Activated B cell treated with CpG ODN at 0.5 μM for 24 hours (primary cell): ENCODE measurements at regions not wholly inside any gene's neighbourhood (a gene's known extent, or its start where the extent isn't known, plus 50 kb on each side); places are given as distances from the start of the nearest gene placed in this dataset.

Source experiments
- ATAC-seq: fragments of 200-7000 bp; cut with Tn5 transposase; one replicate; pipeline ENCODE4 v1.10.0; 2021; ENCODE audit warnings: low read depth, mild to moderate bottlenecking, moderate library complexity
- CTCF ChIA-PET: fragments of 350-600 bp; sonication (Branson Sonifier 250); formaldehyde crosslinking; loops from one replicate; lab custom pipeline; 2021; ENCODE audit warnings: antibody characterized with exemption; lab: Charles Lee
- POLR2A ChIA-PET: fragments of 350-600 bp; sonication (Branson Sonifier 250); formaldehyde crosslinking; loops from one replicate; lab custom pipeline; 2021; ENCODE audit warnings: antibody characterized with exemption; lab: Charles Lee
- DNase-seq: peaks from one replicate; pipeline ENCODE4 v3.0.0; 2022
- H3K27ac Mint-ChIP-seq: one replicate; pipeline ENCODE4 v1.8.0; 2020; ENCODE audit warnings: mixed read lengths
- H3K27me3 Mint-ChIP-seq: one replicate; pipeline ENCODE4 v1.8.0; 2021; ENCODE audit warnings: mixed read lengths
- H3K36me3 Mint-ChIP-seq: one replicate; pipeline ENCODE4 v1.8.0; 2021; ENCODE audit warnings: low read depth, mixed read lengths
- H3K4me1 Mint-ChIP-seq: one replicate; pipeline ENCODE4 v1.8.0; 2021; ENCODE audit warnings: mixed read lengths
- H3K4me3 Mint-ChIP-seq: one replicate; pipeline ENCODE4 v1.8.0; 2020; ENCODE audit warnings: mild to moderate bottlenecking, mixed read lengths
- H3K9me3 Mint-ChIP-seq: one replicate; pipeline ENCODE4 v1.8.0; 2020; ENCODE audit warnings: mixed read lengths
- CTCF ChIP-seq: fragments of 200-600 bp; IDR thresholded peaks from one replicate; pipeline ENCODE4 v1.8.0; 2022; ENCODE audit warnings: antibody characterized with exemption, mild to moderate bottlenecking
- intact Hi-C: fragments of 100-400 bp; cut with micrococcal nuclease; formaldehyde crosslinking; loops from one replicate; pipeline ENCODE4 v1.15.1; 2024

GRCh38 chr14:71668186-71668912 lies 263.9 kb upstream of the RGS6 start:
- ChIA-PET CTCF (interaction anchor here (1.5 kb wide), 1 partner anchor 84 kb away, joined by 3 read pairs; no protein-coding TSS in a partner anchor), POLR2A (no interaction called here)
- ATAC-seq = no peak
- intact Hi-C loops = no loop called here
- H3K27me3 Mint-ChIP-seq = no peaks in the 10 kb centered on the region
- H3K4me1 Mint-ChIP-seq = peaks cover 7% of the 10 kb centered on the region
- DNase-seq = no peak
- H3K9me3 Mint-ChIP-seq = no peaks in the 10 kb centered on the region
- H3K27ac Mint-ChIP-seq = no peak overlapping the region
- TF ChIP-seq CTCF = no peak
- H3K36me3 Mint-ChIP-seq = peaks cover 70% of the 10 kb centered on the region
- no peak overlapping the region for H3K4me3 Mint-ChIP-seq

DNA sequence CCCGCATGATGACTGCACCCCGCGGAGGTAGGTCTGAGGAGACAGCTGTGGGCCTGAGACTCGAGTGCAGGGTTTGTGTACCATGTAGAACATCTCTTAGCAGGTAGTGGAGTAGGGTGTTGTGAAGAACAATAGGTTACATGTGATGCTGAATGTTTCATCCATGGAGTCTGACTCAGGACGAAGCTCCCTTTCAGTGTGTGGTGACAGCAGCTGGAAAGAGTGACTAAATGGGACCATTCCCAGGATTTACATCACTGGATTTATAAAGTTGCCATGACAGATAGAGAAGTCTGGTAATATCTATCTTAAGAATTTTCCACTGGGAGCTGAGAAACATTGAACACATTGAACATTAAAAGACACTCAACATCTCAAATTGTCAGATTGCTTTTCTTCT lies 259.6 kb upstream of the RGS6 start:
- Mint-ChIP-seq H3K36me3 (peaks cover 71% of the 10 kb centered on the region), H3K4me1 (peaks cover 7% of the 10 kb centered on the region), H3K27me3 (no peaks in the 10 kb centered on the region), H3K27ac (no peak overlapping the region), H3K9me3 (peaks cover 2% of the 10 kb centered on the region), H3K4me3 (no peak overlapping the region)
- intact Hi-C loops = no loop called here
- DNase-seq = no peak
- CTCF ChIA-PET = no interaction called here
- POLR2A ChIA-PET = no interaction called here
- TF ChIP-seq CTCF = no peak
- ATAC-seq = no peak

DNA sequence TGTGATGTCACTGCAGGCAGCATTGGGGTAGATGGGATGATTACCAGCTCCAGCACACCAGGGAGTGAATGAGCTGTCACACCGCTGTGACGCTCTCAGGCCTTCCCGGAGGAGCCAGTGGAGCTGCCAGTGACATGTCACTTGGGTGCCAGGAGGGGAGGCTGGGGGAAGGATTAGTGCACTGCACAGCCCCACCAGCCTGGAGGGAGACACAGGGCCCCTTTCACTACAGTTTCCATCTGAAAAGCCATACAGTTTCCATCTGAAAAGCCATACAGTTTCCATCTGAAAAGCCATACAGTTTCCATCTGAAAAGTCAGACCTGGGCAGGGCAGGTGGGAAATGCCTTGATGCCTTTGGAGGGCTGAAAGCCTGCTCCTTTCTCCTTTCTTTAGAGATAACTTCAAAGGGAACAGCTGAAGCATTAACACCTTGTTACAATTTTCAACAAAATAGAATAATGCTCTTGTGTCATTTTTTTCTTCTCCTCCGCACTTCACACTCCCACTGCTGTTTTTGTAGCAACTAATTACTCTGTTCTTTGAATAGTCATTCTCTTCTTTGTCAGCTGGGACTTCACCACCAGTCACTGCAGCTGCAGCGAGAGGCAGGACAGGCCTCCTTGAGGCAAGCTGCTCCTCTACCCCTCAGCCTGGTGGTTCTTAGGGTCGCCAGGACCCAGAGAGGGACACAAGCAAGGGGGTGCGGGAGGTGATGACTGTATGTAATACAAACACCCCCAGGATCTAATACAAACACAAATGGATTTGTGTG lies 256.9 kb upstream of the RGS6 start:
- DNase-seq = no peak
- intact Hi-C loops = no loop called here
- ChIA-PET POLR2A (interaction anchor here (0.8 kb wide), 1 partner anchor 354 kb away, joined by 3 read pairs; no protein-coding TSS in a partner anchor), CTCF (no interaction called here)
- H3K27me3 Mint-ChIP-seq = no peaks in the 10 kb centered on the region
- H3K27ac Mint-ChIP-seq = no peak overlapping the region
- no peak overlapping the region for H3K4me3 Mint-ChIP-seq
- ATAC-seq = no peak
- peaks cover 5% of the 10 kb centered on the region for H3K9me3 Mint-ChIP-seq
- peaks cover 7% of the 10 kb centered on the region for H3K4me1 Mint-ChIP-seq
- peaks cover 83% of the 10 kb centered on the region for H3K36me3 Mint-ChIP-seq
- TF ChIP-seq CTCF = no peak

DNA sequence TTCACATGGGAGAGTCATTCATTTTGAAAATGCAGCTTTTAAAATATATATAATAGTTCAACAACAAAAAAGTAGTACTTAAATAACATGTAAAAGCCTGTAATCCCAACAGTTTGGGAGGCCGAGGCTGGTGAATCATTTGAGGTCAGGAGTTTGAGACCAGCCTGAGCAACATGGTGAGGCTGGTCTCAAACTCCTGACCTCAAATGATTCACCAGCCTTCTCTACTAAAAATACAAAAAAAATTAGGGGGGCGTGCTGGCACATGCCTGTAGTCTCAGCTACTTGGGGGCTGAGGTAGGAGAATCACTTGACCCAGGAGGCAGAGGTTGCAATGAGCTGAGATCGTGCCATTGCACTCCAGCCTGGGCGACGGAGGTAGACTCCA lies 256.3 kb upstream of the RGS6 start:
- ATAC-seq (no peak), DNase-seq (no peak)
- H3K27me3 Mint-ChIP-seq = no peaks in the 10 kb centered on the region
- peaks cover 5% of the 10 kb centered on the region for H3K9me3 Mint-ChIP-seq
- peaks cover 7% of the 10 kb centered on the region for H3K4me1 Mint-ChIP-seq
- ChIA-PET CTCF (no interaction called here), POLR2A (interaction anchor here (0.8 kb wide), 1 partner anchor 355 kb away, joined by 3 read pairs; no protein-coding TSS in a partner anchor)
- H3K27ac Mint-ChIP-seq = no peak overlapping the region
- intact Hi-C loops = no loop called here
- peaks cover 85% of the 10 kb centered on the region for H3K36me3 Mint-ChIP-seq
- no peak overlapping the region for H3K4me3 Mint-ChIP-seq
- TF ChIP-seq CTCF = no peak
